Adrenal gland (tissue), 9 donors: ENCODE measurements at regions not wholly inside any gene's neighbourhood (a gene's known extent, or its start where the extent isn't known, plus 50 kb on each side); places are given as distances from the start of the nearest gene placed in this dataset.
A peak's percentile ranks its signal among the peaks of the same experiment; 100 is the strongest.

Source experiments
- DNase-seq, 7 donors: peaks; one replicate each; pipeline ENCODE4 v3.0.0-alpha.2; 2019 to 2020
- H3K27ac ChIP-seq, 5 donors: fragments of 200-600 bp; sonication (generic) in 4 of 5; 1 replicate in 3 of 5; 2 replicates in 2 of 5; pipeline versions ENCODE4 v1.5.1 to v1.8.0; 2016 to 2020; ENCODE audit warnings: mild to moderate bottlenecking in 1 of 5
- H3K27me3 ChIP-seq: fragments of 200-600 bp; 2 replicates; pipeline ENCODE4 v1.8.0; 2021
- H3K36me3 ChIP-seq, 2 donors: fragments of 200-600 bp; replicated peaks in 1 of 2; 1 replicate in 1 of 2; 2 replicates in 1 of 2; pipeline versions ENCODE4 v1.5.1 to v1.8.0; 2018 to 2022
- H3K4me1 ChIP-seq, 2 donors: fragments of 200-600 bp; replicated peaks in 1 of 2; 1 replicate in 1 of 2; 2 replicates in 1 of 2; pipeline versions ENCODE4 v1.5.1 to v1.8.0; 2018 to 2021
- H3K4me3 ChIP-seq, 4 donors: fragments of 200-600 bp; sonication (generic) in 3 of 4; one replicate each; pipeline ENCODE4 v1.5.1; 2016 to 2018
- H3K9me3 ChIP-seq, 3 donors: fragments of 200-600 bp; sonication (generic) in 1 of 3; replicated peaks in 1 of 3; 1 replicate in 2 of 3; 2 replicates in 1 of 3; pipeline versions ENCODE4 v1.5.1 to v1.8.0; 2016 to 2021
- POLR2A ChIP-seq, 2 donors: fragments of 450-650 bp; IDR thresholded peaks; one replicate each; pipeline ENCODE4 v1.6.1; 2017; ENCODE audit warnings: antibody characterized with exemption in 2 of 2, mild to moderate bottlenecking in 2 of 2, moderate library complexity in 1 of 2
- WGBS, 4 donors: extraction: QIAGEN DNeasy Blood & Tissue Kit in 2 of 4; methylation state at CpG; one replicate each; pipeline versions ENCODE4 v1.1.5 to v1.1.7; 2013 to 2017; 5-methylcytosine and 5-hydroxymethylcytosine counted together
- intact Hi-C, 2 donors: fragments of 100-400 bp; cut with DNase I; formaldehyde crosslinking; loops; one replicate each; pipeline versions ENCODE4 v1.14.1 to v1.15.0; 2022 to 2023
- TF ChIP-seq, protein P1 (sequence below), 6 experiments: fragments of 450-650 bp in 4 of 6; fragments of 200-600 bp in 2 of 6; sonication (generic) in 1 of 6; IDR thresholded peaks; 1 replicate in 5 of 6; 2 replicates in 1 of 6; pipeline versions ENCODE4 v1.5.1 to v1.8.0; 2016 to 2021; ENCODE audit warnings: antibody characterized with exemption in 6 of 6, mild to moderate bottlenecking in 2 of 6, moderate library complexity in 1 of 6
- donor health status: healthy with polysubstance abuse.
- donor health status: Bipolar disorder and iron deficiency.
- donor health status: DM: yes; HTN: yes; CAD: no.
- donor health status: DM: no; HTN: no; CAD: no.
- donor health status: DM: no; HTN: no; CAD: no.

DNA sequence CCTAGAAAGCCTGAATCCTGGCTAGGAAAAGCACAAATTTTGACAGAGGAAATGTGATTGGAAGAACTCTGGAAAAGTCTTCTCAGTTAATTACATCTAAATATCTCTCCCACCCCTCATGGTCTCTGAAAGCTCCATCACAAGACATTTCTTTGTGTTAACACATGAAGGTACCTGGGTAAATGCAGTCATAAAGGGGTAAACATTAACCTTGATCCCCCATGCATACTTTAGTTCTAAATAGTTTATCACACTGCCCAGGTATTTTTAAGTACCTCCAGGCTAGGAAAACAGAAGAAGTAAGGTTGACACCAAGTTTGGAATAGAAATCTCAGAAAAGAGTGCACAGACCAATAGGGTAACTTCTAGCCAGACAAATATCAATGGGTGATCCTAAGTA, 334.5 kb downstream of the PIK3R1 start:
- Histone ChIP-seq H3K27me3 (no peaks in the 10 kb centered on the region), H3K4me1 (peaks cover 0 to 4% of the 10 kb centered on the region in 2 donors), H3K4me3 (no peak overlapping the region), H3K36me3 (no peaks in the 10 kb centered on the region), H3K9me3 (no peaks in the 10 kb centered on the region), H3K27ac (no peak overlapping the region)
- TF ChIP-seq, protein P1, sequence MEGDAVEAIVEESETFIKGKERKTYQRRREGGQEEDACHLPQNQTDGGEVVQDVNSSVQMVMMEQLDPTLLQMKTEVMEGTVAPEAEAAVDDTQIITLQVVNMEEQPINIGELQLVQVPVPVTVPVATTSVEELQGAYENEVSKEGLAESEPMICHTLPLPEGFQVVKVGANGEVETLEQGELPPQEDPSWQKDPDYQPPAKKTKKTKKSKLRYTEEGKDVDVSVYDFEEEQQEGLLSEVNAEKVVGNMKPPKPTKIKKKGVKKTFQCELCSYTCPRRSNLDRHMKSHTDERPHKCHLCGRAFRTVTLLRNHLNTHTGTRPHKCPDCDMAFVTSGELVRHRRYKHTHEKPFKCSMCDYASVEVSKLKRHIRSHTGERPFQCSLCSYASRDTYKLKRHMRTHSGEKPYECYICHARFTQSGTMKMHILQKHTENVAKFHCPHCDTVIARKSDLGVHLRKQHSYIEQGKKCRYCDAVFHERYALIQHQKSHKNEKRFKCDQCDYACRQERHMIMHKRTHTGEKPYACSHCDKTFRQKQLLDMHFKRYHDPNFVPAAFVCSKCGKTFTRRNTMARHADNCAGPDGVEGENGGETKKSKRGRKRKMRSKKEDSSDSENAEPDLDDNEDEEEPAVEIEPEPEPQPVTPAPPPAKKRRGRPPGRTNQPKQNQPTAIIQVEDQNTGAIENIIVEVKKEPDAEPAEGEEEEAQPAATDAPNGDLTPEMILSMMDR (IDR thresholded peaks at IDR 0.05) = no peak
- no peak for TF ChIP-seq POLR2A (IDR thresholded peaks at IDR 0.05)
- no peak for DNase-seq
- intact Hi-C loops = no loop called here

DNA sequence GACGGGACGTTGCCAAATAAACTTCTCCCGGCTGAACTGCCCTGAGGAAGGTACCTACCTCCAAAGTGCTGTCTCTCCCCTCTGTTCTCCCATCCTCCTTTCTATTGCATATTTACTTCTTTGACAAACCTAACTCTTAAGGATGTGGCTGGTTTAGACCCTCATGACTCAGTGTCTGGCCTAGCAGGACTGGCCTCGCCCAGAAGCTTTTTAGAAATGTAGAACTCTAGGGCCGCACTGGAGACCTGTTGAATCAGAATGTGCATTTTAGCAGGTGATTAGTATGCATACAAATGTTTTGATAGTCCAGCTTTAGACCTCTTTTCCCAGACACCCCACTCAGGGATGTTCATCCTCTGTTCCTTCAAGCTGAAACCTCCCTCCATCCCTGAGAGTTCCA, 335.9 kb downstream of the PIK3R1 start:
- H3K9me3 ChIP-seq = no peaks in the 10 kb centered on the region
- no peak for TF ChIP-seq POLR2A (IDR thresholded peaks at IDR 0.05)
- TF ChIP-seq, protein P1 (IDR thresholded peaks at IDR 0.05) = no peak
- DNase-seq = no peak
- no peak overlapping the region for H3K27ac ChIP-seq
- 73 to 87% (median 78%) methylated on average over 5 of the region's 5 CpGs for WGBS, 4 donors
- H3K4me3 ChIP-seq = no peak overlapping the region
- H3K36me3 ChIP-seq = no peaks in the 10 kb centered on the region
- H3K4me1 ChIP-seq = peaks cover 0 to 10% of the 10 kb centered on the region in 2 donors
- intact Hi-C loops = no loop called here
- no peaks in the 10 kb centered on the region for H3K27me3 ChIP-seq

DNA sequence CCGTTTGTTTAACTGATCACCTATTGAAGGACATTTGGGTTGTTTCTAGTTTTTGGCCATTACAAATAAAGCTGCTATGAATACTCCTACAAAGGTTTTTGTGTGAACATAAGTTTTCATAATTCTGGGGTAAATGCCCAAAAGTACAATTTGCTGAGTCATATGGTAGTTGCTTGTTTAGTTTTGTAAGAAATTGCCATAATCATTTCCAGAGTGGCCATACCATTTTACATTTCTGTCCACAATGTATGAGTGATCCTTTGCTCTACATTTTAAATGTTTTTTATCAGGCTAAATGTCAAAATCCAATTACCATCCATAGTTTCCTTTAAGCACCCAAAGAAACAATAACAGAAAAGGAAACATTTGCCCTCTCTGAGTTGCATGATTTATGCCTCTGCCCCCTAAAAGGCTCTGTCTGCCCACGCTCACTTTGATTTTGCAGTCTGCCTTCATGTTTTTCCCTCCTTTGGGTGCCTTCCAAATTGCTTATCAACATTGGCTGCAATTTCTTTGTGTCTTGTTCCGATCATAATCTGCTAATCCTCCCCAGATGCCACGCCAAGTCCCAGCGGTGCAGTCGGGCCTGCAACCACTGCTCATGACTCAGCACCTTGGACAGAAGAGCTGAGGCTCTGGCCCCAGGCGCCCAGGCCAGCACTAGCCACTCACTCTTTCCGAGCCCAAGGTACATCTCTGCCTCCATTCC, 339.2 kb downstream of the PIK3R1 start:
- no peaks in the 10 kb centered on the region for H3K27me3 ChIP-seq
- TF ChIP-seq, protein P1 (IDR thresholded peaks at IDR 0.05) = no peak
- no peak for TF ChIP-seq POLR2A (IDR thresholded peaks at IDR 0.05)
- no peak overlapping the region for H3K4me3 ChIP-seq
- intact Hi-C loops = no loop called here
- no peak overlapping the region for H3K27ac ChIP-seq
- WGBS, 4 donors = 26 to 41% (median 31%) methylated on average over 8 of the region's 8 CpGs
- H3K9me3 ChIP-seq = no peaks in the 10 kb centered on the region
- peaks cover 0 to 10% of the 10 kb centered on the region in 2 donors for H3K4me1 ChIP-seq
- H3K36me3 ChIP-seq = no peaks in the 10 kb centered on the region
- peak; percentile 29 to 87 (median 66) for DNase-seq

DNA sequence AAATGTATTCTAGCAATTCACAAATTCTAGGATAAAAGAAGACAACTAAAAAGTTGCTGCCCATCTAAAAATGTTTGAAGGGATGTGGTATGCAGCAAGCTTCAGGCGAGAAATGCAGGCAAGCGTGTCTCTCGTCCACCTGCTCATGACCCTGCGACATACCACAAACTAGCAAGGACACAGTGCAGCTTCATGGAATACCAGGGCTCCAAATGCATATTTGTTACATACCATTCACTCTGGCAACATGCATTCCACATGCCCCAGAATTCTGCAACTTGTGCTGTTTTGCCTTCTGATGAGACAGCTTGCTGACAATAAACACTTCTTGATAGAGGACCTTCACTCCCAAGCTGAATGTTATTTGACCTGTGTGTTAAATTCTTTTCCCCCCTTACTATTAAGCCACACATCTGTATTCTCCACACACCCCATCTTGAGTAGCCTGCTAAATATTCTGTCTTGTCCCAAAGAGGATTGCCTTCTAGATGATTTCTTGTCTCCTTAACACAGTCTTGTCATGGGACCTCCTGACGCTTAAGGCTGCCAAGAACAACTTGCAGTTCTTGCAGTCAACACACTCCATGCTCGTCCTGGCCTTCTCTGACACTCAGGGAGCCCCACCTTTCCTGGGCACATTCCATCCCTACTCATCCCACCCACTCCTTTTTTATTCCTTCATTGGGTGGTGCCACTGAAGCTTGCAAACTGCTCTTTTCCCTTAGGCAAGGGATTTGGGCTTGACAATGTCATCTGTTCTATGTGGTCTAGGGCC, 340.5 kb downstream of the PIK3R1 start:
- Histone ChIP-seq H3K36me3 (no peaks in the 10 kb centered on the region), H3K27ac (peak overlapping the region in 1 of 5 donors; percentile 23), H3K27me3 (no peaks in the 10 kb centered on the region), H3K4me1 (peaks cover 0 to 10% of the 10 kb centered on the region in 2 donors), H3K9me3 (no peaks in the 10 kb centered on the region), H3K4me3 (no peak overlapping the region)
- WGBS, 4 donors = 73 to 86% (median 80%) methylated on average over 6 of the region's 6 CpGs
- DNase-seq = no peak
- intact Hi-C loops = no loop called here
- TF ChIP-seq POLR2A (IDR thresholded peaks at IDR 0.05) = no peak
- TF ChIP-seq, protein P1 (IDR thresholded peaks at IDR 0.05) = no peak
